DMS114 treated with DMSO at 0.1 percent for 48 hours (cell line): ENCODE measurements at regions not wholly inside any gene's neighbourhood (a gene's known extent, or its start where the extent isn't known, plus 50 kb on each side); places are given as distances from the start of the nearest gene placed in this dataset.

Experiments
- DNase-seq: peaks from one replicate; lab custom pipeline; 2025; ENCODE audit not compliant: unreplicated experiment; lab: John Stamatoyannopoulos, UW

DNA sequence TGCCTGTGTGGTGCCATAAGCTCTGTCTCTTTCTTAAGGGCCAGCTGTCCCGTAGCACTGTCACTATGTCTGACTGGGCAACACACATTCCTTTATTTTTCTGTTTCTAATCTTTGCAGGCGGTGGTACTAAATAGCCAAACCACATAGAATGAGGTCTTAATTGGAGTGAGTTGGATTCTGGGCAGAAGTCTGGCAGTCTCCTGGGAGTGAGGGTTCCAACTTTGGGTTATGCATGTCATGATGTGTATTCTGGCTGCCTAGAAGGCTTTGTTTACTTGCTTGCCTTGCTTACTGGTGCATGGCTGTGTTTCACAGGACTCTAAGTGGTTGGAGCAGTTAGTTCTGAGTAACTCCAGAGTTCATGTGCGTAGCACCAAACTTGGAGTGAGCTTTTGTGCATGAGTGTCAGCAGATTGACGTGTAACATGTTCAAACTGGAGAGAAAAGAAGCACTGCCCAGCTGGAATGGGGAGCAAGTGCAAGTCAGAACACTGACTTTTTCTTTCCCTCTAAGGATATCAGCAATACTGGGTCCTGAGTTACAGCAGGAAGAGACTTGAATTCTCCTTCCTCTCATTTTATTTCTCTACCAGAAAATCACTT, 185.8 kb downstream of the PCSK1 start:
- no peak for DNase-seq

DNA sequence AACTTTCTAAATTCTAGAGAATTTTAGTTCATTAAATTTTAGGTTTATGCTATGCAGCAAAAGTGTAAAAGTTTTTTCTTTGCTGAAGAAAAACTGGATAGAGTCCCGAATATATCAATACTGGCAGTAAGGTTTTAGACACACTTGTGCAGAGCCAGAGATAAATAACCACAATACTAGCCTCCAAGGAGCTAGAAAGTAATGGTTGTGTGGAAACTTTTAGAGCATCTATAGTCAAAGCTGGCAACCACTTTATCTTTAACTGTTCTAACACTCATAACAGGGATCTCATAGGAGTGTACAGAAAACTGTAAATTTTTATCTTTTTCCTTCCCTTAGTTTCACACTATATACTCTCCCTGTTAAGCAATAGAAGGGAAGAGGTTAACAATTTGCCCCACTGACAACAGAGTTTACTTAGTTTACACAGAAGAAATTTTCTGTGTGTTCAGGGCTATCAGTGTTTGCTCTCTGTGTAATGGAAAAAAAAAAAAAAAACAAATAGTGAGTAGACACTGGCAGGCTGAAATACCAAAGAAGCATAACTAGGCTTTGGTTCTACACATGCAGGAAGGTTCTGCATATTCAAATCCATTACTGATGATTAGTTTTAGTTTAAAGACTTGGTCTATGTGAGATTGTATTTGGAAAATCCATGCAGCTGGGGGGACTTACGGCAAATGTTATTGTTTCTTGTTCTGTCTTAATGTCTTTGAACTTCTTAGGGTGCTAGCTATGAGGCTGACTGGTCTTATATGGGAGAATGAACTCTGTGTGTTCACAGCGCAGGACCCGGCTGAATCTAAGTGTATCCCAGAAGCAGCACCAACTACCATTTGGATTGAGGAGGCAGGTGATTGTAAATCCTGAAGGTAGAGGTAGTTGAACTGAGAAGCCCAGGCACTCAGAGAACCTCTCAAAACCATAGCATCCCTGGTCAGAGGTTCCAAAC, 187.6 kb downstream of the PCSK1 start:
- DNase-seq, result no peak

DNA sequence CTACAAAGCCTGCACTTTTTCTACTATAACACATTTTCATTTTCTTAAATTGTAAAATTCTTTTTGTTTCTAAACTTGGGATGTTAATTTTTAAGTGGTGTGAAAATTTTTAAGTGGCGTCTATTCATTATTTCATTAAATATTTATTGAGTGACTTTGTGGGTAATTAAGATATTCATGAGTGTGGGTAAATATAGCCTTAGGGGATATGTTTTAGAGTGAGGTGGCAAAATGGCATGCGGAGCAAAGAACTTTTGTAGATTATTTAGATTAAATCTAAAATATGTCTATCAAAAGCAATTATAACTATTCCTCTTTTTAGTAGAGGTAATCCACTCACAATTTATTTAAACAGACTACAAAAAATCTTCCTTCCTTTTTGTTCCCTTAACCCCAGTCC, 188.4 kb downstream of the PCSK1 start:
- DNase-seq, result no peak

DNA sequence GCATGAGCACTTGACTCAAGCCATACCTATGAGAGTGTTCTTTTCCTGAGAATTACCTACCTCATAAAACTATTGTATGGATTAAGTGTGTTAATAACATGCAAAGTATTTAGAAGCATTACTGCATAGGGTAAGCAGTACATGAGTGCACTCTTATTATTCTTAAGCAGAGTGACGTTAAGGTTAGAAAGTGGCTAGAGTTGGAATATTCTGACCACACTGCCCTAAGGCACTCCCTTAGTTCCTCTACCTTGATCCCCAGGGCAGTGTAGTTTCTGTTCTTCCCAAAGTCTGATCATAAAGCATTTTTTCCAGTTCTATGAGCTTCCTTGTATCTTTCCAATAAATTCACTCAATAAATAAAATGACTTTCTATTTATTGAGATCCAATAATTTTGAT, 189.2 kb downstream of the PCSK1 start:
- DNase-seq, result no peak

DNA sequence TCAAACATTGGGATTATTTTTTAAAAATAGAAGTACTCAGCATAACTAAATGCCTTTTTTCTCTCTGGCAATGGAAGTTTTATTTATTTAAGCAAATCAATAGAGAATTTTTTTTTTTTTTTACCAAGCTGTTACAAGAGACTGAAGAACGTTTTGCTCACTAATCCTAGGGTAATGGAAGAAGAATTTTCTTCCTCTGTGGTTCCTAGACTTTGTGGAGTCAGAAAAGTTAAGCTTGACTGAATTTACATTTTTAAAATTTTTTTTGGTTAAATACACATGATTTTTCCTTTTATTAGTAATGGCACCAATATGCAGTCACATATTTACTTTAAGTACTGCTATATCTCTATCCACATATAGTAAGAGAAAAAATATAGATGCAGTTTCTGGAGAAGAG, 189.8 kb downstream of the PCSK1 start:
- no peak for DNase-seq

DNA sequence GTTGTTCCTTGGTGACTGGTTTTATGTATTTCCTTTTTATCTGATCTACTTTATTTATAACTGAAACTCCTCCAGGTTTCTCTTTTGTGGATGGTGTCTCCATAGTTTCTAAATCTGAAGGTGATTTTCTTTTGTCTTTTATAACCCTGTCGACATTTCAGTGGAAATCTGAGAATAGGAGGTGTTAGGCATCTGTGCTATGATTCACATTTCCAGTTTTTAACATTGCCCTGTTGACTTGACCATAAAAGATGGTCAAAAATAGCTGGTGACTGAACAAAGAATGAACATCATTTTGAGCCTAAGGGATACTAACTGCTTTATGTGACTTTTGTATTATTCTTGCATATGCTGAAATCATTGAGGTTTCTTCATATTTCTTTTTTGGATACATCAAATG, 190.5 kb downstream of the PCSK1 start:
- DNase-seq, result no peak

DNA sequence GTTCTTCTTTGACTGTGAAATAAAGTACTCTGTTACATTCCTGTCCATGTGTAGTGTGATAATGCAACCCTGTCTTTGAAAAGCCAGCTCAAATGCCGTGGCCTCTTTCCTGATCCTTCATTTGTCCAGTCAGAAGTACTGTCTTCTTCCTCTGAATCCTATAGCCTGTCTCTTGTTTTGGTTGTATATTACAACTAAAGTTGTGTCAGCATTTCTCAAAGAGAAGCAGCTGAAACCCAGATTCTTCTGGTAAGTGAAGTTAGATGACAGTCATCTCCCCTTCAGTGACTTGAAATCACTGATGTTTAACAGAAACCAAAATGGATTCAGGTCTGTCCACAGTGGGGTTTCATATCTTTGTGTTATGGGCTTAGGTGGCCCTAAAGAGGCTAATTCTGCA, 196.2 kb downstream of the PCSK1 start:
- DNase-seq, result no peak

DNA sequence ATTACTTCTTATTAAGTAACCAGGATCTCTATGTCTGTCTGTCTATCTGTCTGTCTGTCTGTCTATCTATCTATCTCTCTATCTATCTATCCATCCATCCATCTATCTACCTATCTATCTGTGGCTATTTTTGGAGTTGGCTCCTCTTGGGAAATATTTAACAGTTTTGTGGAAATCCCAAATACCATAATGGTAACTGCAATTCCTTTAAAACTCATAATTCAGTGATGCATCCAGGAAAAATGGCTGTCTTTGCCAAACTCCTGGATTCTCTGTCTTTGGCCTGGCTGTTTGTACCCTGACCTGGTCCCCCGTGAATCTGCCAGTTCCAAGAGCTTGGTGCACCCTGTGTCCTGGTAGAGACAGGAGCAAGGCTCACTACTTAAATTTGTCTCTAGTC, 197.0 kb downstream of the PCSK1 start:
- no peak for DNase-seq

DNA sequence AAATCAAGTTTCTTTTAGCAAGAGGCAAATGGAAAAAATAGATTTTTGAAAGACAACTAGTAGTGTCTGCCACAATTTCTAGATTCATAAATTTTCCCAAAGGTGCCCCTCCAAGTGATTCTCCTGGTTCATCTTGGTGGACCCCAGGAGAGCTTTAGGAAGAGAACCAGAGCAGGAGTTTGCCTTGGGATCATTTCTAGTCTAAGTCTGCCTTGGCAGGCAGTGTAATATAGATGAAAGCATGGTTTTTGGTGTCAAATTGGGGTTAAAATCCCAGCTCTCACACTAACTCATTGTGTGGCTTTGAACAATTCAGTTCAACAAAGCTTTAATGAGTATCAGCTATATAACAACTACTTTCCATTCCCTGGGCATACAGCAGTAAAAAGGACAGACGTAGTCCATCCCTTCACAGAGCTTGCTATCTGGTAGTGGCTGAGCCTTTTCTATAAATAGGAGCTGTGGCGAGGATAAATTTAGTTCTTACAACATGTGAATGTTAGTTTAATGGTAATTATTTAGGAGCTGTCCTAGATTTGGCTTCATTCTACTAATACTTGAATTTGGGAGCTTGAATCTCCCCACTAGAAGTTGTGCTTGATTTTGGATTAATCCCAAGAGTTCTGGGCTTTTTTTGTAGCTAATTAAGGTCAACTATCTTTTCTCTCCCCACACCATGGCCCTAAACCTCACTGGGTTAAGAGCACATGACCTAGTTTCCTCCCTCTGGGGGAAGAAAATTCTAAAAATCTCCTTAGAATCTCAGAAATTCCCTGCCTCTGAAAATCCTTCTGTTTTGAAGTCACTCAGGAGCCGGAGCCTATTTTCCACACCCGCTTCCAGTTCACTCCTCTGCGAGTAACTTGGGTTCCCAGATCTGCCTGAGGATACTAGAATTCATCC, 197.8 kb downstream of the PCSK1 start:
- no peak for DNase-seq

DNA sequence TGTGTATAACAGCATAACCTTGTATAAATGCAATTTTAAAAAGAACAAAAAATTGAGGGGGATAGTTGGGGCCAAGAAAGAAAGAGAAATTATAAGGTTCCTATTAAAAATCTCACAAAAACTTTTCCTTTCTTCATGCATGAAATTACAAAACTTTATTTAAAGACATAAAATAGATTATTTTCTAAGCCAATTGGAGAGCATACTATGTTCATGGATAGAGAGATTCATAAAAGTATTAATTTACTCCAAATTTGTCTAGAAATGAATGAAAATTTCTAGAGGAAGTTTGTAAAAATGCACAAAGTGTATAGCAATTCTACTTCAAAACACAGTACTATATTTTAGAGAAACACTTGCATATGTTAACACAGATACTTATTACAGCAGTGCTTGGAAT, 200.4 kb downstream of the PCSK1 start:
- DNase-seq, result no peak

DNA sequence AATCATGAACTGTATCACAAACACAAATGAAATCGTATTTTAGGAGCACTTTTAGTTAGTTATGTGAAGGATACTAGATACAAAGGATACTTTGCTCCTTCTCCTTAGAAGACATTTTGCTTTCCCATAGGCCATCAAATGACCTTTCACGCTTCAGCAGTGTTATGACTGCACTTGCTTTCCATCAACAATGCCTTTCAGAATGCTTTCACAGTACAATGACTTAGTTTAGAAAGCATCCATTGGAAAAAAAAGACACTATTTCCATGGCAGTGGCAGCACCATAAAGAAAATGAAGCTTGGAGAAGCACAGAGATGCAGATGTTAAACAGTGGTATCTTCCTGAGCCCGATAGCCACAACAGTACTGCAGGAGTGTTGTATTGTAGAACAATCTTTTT, 203.9 kb downstream of the PCSK1 start:
- no peak for DNase-seq

DNA sequence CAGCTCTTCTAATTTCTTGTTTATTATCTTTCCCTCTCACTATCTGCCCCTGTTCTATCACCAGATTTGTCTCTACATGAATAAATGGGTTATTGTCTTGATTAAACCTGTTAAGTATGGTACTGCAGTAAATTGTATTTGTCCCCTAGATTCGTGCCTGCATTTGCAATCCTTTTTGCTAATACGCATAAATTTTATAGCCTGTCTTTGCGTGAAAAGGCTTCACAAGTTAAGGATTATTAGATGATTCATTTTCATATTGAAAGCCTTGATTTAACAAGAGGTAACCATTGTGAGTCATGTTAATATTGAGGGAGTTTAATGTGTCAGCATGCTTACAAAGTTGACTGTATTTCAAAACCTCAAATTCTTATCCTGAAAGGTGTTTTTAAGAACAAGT, 204.6 kb downstream of the PCSK1 start:
- no peak for DNase-seq

DNA sequence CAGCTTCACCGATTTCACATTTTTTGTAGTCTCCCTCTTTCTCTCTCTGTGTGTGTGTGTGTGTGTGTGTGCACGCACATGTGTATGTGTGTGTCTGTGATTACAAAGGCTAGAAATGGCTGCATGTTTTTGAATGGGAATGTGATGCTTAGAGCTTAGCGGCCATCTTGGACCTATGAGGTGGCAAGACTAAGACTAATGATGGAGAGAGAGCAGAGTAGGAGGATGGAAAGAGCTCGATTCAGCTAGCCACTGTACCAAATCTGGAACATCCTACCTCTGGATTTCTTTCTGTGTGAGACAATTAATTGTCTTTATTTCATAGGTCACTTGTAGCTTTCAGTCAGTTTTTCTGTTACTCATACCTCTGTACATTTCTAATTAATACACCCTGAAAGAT, 205.1 kb downstream of the PCSK1 start:
- no peak for DNase-seq

DNA sequence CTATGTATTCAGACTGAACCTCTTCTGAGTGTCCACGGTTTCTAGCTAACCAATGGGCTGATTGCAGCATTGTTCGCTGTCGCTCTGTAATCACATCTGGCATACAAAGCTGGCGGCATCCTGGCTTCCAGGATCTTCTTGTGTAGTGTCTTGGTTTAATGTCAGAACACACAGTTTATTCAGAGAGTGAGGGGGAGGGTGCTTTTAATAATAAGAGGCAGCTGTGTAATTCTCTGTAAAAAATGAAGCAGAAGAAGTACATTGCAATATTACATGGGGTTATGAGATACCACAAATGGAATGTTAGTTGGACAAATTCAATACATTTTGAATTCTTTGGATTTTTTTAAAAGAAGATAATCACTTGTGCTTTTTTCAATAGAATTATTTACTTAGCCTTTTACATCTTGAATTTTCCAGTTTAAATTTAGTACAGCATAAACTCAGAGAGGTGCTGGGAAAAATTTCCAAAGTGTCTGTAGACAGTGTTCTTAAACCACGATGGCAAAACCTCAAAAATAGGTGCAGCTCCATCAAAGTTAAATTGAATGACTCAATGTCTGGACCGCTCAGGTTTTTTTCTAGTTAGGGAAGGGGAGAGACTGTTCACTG, 206.0 kb downstream of the PCSK1 start:
- no peak for DNase-seq

DNA sequence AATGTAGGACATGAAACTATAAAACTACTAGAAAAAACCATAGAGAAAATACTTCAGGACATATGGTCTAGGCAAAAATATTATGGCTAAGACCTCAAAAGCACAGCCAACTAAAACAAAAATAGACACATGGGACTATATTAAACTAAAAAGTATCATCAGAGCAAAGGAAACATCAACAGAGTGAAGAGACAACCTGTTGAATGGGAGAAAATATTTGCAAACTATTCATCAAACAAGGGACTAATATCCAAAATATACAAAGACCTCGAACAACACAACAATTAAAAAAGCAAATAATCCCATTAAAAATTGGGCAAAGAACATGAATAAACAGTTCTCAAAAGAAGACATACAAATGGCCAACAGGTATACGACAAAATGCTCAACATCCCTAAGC, 210.9 kb downstream of the PCSK1 start:
- no peak for DNase-seq

DNA sequence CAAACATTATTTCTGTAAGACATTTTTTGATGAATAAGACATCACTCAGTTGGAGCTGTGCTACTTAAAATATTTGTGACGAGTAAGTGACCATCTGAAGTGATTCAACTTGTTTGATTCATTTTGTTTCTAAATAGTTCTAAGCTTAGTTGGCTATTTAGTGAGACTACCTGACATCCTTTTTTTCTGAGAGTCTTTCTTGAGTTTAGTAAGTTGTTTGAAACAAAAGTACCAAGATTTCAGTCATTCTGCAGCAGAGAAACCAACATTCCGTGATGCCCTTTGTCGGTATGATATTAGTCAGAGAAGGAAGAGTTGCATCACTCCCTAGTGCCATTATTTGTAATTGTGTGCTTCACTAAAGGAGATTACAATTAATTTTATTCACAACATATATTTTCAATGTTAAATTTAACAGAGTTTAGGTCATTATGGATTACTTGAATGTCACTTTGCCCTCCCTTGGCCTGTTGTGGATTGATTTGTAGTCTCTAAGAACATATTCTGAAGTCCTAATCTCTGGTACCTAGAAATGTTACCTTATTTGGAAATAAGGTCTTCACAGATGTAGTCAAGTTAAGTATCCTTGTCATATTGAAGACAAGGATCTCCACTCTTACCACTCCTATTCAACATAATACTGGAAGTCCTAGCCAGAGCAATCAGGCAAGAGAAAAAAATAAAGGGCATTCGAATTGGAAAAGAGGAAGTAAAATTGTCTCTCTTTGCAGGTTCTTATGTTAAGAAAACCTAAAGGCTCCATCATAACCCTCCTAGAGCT, 212.2 kb downstream of the PCSK1 start:
- no peak for DNase-seq

DNA sequence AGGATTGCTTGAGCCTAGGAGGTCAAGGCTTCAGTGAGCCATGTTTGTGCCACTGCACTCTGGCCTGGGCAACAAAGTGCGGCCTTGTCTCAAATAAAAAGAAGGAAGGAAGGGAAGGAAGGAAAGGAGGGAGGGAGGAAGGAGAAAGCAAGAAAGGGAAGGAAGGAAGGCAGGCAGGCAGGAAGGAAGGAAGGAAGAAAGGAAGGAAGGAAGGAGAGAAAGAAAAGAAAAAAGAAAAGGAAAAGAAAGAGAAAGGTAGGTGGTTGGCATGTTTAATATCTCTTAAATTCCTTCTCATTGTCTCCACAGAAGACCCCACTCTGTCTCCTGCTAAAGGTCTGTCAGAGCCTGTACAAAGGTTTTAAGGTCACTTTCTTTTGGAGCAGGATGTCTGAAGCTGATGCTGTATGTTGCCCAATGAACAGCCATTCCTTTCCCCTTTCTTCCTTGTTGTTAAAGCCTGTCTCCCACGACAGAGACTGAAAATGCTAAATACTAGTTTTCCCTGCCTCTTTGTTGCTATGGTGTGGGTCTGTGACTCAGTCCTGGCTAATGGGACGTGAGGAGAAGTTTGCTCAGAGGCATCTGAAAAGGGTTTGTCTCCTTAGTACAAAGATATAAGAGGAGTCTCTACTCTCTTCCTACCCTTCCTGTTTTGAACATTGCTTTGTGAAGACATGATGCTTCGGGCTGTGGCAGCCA, 213.3 kb downstream of the PCSK1 start:
- DNase-seq, result no peak

DNA sequence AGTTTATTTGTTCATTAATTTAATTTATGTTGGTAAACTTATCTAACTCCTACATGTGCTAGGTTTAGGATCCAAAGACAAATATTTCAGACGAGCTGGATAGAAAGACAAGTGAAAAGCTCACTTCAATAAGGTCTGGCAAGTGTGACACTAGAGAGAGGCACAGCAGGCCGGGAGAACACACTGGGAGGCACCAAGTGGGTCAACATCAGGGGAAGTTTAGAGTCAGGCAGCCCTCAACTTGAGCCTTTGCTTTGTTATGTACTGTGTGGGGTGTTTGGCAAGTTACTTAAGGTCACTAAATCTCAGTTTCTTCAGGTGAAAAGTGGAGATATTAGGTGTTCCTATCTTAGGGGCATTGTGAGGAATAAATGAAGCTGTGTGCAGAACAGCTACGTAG, 214.4 kb downstream of the PCSK1 start:
- DNase-seq, result no peak

DNA sequence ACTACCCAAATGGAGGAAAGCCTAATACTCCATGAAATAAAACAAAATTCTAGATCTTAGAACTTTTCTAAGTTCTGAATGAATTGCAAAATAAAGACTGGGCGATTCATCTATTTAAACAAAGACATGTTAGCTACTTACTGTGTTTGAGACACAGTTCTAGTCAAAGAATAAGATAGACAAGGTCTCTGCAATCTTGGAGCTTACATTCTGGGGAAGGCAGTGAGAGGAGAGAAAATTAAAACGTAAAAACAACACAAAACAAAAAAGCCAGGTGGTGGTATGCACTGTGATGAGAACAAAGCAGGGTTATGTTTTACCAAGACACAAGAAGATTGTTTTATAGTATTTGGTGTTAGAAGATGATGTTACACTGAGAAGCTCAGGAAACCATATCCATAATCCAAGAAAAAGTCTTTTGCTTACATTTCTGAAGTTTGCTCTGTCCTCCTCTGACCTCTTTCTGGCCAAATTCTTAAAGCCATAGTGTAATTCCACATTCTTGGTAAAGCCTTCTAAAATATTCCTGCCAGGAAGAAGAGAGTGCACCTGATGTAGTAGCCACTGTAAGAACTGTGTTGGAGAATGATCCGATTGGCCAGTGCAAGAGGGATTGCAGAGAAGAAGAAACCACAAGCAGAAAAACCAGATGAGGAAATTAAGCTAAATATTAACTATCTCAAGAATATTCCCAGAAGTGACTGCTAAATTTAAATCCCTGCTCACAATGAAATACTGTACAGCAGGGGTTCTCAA, 218.4 kb downstream of the PCSK1 start:
- DNase-seq, result no peak
